ENCODE measurements at regions not wholly inside any gene's neighbourhood (a gene's known extent, or its start where the extent isn't known, plus 50 kb on each side); places are given as distances from the start of the nearest gene placed in this dataset.
"Not testable (repeated sequence)": the region's sequence is repeated elsewhere in the genome, so short reads cannot be mapped to it uniquely, and the experiment has no call there.

DNA sequence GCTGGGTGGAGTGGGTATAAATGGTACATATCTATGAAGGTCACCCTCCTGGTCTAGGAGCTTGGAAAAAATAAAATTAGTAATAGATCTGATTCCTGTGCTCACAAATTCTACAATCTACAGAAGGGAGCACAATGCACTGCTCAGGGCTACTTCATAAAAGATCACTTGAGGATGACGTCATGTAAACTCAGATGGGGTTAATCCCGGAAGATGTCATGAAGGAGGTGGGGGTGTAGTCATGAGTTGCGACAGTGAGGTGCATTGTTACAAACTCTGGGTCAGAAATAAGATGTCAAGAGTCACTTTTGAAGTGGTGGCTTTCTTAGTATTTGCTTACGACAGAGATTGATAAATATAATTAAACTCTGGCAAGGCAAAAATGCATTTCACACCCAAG is 68.2 kb downstream of the LHX9 start:
- intact Hi-C loops (cut with DNase I) = no loop called here
- DNase-seq (ENCODE audit: low spot score) = no peak

DNA sequence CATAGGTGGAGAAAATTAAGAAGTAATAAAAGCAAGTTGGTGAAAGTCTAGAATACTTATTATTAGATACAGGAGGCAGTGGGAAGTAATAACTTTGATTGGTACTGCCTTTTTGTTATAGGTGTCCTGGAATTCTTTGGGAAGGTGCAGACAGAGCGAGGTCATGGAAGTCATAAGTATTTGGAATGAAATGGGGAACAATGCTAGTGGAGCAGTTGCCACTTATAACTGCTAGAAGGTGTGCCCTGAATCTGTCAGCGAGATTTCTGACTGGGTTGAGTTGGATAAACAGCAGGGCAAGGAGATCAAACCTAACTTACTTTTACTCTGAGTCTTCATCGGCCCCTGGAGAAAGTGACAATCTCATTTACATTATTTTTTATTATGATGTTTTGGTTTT is 69.6 kb downstream of the LHX9 start:
- intact Hi-C loops (cut with DNase I) = no loop called here
- no peak for DNase-seq (ENCODE audit: low spot score)

DNA sequence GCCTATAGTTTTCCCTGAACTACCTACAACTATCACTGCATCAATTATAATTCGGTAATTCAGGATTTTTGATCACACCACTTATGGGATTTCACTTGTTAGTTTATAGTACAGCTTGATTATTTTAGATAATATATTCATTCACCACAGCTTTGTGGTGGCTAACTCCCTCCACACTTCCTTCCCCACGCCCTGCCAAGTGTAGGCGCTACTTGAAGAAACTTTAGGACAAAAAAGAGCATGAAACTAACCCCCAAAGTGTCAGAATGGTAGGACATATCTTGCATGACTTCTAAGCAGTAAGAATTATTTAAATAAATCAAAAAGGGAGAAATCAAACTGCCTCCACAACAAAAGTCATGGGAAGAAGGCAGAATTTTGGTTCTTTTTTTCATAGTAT is 70.1 kb downstream of the LHX9 start:
- intact Hi-C loops (cut with DNase I) = no loop called here
- no peak for DNase-seq (ENCODE audit: low spot score)

DNA sequence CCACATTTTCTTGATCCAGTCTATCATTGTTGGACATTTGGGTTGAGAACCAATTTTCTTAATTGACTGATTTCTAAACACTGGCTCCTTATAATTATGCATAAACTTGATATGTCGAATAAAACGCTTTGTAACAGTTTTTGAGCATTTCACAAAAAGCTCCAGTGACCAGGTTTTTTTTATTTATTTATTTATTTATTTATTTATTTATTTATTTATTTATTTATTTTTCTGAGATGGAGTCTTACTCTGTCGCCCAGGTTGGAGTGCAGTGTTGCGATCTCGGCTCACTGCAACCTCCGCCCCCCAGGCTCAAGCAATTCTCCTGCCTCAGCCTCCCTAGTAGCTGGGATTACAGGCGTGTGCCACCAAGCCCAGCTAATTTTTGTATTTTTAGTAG is 71.4 kb downstream of the LHX9 start:
- intact Hi-C loops (cut with DNase I); DNase-seq (ENCODE audit: low spot score): not testable (repeated sequence)

DNA sequence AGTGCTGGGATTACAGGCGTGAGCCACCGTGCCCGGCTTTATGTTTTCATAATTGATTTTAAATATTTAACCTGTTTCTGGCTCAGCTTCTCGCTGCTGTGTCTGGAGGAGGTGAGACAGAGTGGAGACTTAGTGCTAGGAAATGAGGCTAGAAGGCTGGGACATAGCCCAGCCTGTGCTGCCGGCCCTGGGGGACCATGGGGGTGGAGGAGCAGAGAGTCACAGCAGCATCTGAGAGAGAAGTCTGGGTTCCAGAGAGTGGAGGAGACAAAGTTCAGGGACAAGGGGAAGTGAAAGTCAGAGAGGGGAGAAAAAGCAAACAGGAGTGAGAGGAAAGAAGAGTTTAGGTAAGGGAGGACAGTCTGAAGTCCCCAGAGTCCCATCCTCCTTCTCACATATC is 71.9 kb downstream of the LHX9 start:
- DNase-seq (ENCODE audit: low spot score) = no peak
- intact Hi-C loops (cut with DNase I) = no loop called here

DNA sequence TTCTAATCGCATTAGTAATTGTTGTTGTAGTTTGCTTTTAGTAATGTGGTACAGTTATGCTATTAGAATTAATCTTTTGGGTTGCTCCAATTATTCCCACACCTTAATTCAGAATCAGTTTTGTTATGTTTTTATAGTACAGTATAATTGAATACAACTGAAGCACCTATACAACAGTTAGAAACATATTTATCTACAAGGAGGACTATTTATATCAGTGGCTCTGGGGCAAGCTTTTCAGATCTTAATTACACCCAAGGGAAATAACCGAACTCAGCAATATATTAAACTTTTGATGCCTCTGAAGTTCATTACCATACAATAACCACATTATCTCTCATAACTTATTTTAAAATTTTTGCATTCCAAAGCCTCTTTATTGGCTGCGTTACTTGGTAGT is 74.4 kb downstream of the LHX9 start:
- DNase-seq (ENCODE audit: low spot score) = no peak
- intact Hi-C loops (cut with DNase I) = no loop called here

DNA sequence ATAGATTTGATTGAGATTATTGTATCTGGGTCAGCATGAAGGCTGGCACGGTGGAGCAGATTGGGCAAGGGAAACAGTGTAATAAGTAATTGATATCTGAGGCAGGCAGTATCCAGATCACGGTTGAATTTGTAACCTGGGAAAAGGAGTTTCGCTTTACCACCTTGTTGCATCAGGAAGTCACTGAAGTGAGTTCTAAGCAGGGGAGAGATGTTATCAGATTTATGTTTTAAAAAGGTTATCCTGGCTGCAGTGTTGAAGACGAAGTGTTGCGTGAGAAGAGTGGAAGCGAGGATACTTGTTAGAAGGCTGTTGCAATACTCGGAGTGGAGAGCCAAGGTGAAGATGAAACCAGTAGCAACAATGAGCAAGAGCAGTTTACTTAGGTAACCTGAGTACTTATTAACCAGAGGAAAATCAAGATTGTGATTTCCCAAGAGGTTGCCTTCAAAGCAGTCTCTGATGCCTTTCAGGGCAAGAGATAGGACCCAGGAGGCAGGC is 77.8 kb downstream of the LHX9 start:
- DNase-seq (ENCODE audit: low spot score) = no peak
- intact Hi-C loops (cut with DNase I) = no loop called here

DNA sequence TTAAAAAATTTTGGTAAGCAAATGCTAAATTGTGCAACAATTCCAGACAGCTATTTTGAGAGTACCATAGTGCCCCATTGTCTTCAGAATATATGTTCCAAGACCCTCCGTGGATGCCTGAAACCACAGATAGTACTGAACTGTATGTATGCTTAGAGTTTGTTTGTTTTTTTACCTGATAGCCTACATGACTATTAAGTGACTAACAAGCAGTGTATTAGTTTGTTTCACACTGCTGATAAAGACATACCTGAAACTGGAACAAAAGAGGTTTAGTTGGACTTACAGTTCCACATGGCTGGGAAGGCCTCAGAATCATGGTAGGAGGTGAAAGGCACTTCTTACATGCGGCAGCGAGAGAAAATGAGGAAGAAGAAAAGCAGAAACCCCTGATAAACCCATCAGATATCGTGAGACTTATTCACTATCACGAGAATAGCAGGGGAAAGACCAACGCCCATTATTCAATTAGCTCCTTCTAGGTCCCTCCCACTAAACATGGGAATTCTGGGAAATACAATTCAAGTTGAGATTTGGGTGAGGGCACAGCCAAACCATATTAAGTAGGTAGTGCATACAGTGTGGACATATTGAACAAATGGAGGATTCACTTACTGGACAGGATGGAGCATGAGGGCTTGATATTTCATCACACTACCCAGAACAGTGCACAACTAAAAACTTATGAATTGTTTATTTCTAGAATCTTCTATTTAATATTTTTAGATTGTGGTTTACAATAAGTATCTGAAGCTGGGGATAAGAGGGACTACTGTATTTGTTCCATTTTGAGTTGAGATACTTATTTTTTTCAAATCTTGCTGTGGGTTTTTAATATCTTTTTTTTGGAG is 78.5 kb downstream of the LHX9 start:
- intact Hi-C loops (cut with DNase I) = no loop called here
- no peak for DNase-seq (ENCODE audit: low spot score)

DNA sequence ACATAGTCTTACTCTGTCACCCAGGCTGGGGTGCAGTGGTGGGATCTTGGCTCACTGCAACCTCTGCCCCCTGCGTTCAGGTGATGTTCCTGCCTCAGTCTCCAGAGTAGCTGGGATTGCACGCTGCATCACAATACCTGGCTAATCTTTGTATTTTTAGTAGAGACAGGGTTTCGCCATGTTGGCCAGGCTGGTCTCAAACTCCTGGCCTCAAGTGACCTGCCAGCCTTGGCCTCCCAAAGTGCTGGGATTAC is 79.0 kb downstream of the LHX9 start:
- intact Hi-C loops (cut with DNase I); DNase-seq (ENCODE audit: low spot score): not testable (repeated sequence)

DNA sequence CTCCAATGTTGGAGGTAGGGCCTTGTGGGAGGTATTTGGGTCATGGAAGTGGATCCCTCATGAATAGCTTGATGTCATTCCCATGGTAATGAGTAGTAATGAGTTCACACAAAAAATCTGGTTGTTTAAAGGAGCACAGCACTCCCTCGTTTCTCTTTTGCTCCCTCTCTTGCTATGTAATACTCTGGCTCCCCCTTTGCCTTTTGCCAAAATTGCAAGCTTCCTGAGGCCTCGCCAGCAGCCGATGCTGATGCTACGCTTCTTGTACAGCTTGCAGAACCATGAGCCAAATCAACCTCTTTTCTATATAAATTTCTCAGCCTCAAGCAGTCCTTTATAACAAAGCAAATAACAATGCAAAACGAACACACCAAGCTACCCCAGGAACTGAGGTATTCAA is 80.9 kb downstream of the LHX9 start:
- DNase-seq (ENCODE audit: low spot score) = no peak
- intact Hi-C loops (cut with DNase I) = no loop called here

DNA sequence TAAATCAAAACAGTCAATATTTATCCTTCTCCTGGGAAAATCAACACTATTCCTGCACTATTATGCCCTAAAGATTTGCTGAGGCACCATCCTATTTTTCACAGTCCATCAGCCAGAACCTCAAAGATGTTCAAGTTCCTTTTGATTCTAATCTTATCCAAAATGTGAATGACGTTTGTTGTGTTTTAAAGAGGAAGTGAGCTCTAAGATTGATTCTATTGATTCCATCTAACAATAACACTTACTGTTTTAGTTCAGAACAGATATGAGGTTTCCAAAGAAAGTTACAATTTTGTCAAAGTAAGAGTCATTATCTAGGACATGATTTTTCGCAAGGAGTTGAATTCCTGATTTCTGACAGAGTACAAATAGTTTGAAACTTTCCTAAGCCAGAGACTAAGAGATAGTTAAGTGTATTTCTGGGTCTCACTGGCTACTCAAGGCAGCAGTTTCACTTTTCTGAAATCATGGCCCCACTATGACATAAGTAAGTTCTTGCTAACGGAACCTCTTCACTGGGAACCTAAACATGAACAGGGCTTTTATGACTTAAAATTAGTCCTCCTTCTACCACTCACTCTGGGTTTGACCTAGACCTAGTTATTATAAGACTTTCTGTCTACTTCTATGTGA is 84.7 kb downstream of the LHX9 start:
- intact Hi-C loops (cut with DNase I) = no loop called here
- DNase-seq (ENCODE audit: low spot score) = no peak

DNA sequence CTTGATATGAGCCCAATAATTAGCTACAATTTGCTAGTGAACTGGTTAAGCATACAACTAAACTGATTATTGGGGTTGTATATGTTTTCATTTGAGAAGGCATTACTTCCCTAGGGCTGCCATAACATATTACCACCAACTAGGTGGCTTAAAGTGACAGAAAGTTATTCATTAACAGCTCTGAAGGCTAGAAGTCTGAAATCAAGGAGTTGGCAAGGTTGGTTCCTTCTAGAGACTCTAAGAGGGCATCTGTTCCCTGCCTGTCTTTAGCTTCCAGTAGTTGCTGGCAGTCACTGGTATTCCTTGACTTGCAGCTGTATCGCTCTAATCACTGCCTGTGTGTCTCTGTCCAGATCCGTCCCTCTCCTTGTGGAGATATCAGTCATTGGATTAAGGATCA is 86.3 kb downstream of the LHX9 start:
- intact Hi-C loops (cut with DNase I) = no loop called here
- DNase-seq (ENCODE audit: low spot score) = no peak

DNA sequence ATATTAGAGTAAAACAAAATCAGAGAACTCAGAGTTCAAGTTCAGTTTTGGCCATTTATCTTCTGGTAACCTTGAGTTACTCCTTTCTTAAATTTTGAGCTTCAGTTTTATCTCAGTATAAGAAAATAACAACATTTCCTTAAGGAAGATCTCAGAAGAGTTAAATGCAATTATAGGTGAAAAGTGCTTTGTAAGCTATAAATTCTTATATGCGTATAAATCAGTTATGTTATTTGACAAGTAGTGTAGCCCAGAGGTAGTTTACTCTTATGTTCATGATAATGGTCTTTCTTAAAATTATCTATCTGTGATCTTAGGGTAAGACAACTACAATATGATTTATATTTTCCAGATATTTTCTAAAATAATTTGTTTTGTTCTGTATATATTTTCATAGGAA is 89.8 kb downstream of the LHX9 start:
- intact Hi-C loops (cut with DNase I) = no loop called here
- no peak for DNase-seq (ENCODE audit: low spot score)

DNA sequence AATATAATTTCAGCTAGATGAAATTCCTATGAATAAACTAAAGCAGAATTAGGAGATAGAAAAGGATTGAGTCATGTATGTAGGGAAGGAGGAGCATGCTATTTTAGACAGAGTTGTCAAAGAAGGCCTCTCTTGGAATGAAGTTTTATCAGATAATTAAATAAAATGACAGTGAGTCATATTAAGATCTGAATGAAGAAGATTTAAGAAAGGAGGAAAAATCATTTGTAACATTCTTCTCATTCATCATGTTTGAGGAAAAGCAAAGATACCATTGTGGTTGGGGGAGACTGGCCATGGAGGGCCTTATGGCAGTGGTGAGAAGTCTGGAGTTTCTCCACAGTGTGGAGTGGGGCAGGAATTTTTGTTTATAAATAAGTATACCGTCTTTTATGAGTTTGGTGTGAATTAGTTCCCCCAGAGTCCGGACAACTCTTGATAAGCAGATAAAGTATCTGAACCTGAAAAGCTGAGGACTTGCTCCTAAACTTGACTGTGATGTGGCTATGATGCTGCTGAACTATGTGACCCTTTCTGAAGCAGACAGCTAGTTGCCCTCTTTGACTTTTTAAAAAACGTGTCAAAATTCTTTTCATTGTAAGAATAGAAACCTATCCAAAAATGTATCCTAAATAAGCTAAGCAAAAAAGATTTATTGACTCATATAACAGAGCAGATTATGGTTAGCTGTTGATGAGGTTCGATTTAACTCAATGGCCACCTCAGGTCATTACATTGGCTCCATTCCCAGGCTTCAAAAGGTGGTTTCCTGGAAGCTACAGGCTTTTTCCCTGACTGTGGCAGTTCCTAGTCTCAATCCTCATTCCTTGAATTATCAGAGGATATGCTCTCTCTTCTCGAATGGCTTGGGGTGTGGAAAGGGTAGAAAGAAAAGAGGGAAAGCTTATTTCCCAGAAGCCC is 90.8 kb downstream of the LHX9 start:
- DNase-seq (ENCODE audit: low spot score) = no peak
- intact Hi-C loops (cut with DNase I) = no loop called here

DNA sequence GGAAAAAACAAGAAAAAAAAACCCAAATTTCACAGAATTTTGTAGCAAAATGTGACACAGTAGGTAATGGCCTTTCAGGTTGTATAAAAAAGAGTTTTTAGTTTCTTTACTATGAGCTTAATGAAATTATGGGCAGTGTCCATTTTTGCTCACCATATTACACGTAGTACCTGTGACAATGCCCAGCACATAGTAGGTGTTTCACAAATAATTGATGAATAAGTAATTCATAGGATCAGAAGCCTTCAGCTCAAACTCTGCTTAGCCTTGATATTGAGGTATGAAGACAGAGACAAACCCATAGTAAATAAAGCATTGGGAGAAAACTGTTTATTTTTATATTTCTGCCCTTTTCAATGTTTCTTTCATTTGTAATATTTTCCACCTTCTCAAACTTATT is 97.2 kb downstream of the LHX9 start:
- no peak for DNase-seq (ENCODE audit: low spot score)
- intact Hi-C loops (cut with DNase I) = no loop called here

DNA sequence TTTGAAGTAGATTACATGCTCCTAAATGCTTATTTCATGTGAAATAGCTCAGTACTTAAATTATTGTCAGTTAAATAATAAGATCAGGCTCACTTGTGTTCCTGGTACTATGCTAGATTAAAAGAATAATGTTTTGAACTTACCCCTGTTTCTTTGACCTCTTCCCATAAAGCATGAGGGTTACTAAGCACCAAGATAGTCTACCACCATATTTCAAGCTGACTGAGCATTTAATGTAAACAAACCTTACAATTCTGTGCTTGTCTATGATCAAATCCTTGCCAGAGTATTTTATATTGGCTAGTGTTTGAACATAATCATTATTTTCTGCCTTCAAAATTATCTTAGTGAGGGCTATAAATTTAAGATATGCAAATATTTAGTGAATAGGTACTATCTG is 98.1 kb downstream of the LHX9 start:
- DNase-seq (ENCODE audit: low spot score) = no peak
- intact Hi-C loops (cut with DNase I) = no loop called here

DNA sequence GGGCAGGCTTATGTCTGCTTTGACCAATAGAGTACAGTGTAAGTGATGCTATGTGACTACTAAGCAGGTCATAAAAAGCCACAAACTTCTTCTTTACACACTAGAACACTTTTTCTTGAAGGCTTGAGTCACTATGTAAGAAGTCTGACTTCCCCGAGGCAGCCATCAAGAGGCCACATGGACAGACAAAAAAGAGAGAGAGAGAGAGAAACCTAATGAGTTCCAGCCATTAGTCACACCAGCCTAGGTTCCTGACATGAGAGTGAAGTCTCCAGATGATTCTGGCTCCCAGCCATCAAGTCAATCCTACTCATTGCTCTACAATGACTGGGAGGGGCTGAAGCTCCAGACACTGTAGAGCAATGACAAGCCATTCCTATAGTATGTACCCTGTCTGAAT is 101.4 kb downstream of the LHX9 start:
- DNase-seq (ENCODE audit: low spot score) = no peak
- intact Hi-C loops (cut with DNase I) = no loop called here

DNA sequence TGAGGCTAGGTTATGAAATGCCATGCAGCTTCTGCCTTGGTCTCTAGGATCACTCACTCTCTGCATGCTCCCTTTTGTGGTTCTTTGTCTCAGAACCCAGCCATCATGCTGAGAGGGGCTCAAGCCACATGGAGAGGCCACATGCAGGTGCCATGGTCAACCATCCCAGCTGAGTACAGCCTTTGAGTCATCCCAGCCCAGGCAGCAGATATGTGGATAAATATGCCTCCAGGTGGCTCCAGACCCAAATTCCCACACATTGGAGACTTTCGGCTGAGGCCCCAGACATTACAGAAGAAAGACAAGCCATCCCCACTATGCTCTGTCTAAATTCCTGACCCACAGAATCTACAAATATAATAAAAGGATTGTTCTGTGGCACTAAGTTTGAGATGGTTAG is 102.0 kb downstream of the LHX9 start:
- DNase-seq (ENCODE audit: low spot score) = no peak
- intact Hi-C loops (cut with DNase I) = no loop called here

DNA sequence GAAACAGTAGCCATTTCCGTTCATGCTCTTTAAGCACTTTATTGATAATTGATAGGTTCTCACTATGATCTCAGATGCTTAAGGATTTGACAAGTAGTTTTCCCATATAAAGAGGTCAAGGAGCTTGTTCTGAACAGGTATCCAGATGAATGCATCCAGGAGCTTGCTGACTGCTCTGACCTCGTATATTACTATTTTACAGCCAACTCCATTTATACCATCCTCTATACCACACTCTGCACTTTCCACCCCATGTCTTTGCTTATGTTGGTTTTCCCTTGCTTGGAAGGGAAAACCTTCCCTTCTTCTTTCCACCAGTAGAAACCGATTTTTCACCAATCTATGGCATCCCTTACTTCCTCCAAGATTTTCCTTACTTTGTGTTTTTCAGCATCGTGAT is 107.2 kb downstream of the LHX9 start:
- intact Hi-C loops (cut with DNase I) = no loop called here
- no peak for DNase-seq (ENCODE audit: low spot score)

DNA sequence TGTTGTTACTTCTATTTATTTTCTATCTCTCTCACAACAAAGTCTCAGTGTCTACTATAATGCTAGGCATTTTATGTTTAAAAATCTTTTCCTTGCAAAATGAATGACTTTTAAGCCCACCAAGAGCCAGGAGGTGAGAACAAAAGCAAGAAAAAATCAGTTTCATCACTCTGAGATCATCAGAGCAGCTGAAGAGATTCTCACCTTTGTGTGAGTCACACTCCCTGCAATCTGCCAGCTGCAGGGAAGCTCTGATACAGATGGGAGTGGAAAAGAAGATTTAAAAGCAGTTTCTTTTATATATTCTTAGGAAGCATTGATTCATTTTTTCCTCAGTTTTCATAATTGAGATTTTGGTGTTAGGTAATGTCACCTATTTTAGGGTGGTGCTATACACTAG is 107.6 kb downstream of the LHX9 start:
- no peak for DNase-seq (ENCODE audit: low spot score)
- intact Hi-C loops (cut with DNase I) = no loop called here

DNA sequence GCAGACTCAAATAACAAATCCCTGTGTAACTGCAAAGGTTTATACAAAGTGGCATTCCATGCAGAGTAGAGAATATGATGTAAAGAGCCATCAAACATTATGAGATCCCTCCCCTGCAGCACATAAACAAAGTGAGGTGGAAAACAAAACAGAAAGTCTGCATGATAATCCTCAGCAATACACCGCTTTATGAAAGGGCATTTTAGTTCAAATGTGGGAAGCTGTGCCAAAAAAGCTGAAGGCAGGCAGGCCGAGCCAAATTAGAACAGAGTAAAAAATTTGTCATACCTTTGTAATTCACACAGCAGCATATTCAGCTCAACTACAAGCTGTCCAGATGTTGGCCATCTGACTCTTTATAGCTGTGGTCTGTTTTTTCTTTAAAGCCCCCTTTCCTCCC is 113.5 kb downstream of the LHX9 start:
- no peak for DNase-seq (ENCODE audit: low spot score)
- intact Hi-C loops (cut with DNase I) = no loop called here
